Testis (tissue), 2 donors: ENCODE measurements at regions not wholly inside any gene's neighbourhood (a gene's known extent, or its start where the extent isn't known, plus 50 kb on each side); places are given as distances from the start of the nearest gene placed in this dataset.

Source experiments
- DNase-seq: peaks from one replicate; pipeline ENCODE4 v3.0.0-alpha.2; 2019
- H3K27ac ChIP-seq, 2 donors: fragments of 200-600 bp; sonication (generic); one replicate each; pipeline ENCODE4 v1.5.1; 2019
- H3K27me3 ChIP-seq: fragments of 200-600 bp; sonication (generic); one replicate; pipeline ENCODE4 v1.5.1; 2019
- H3K36me3 ChIP-seq: fragments of 200-600 bp; sonication (generic); one replicate; pipeline ENCODE4 v1.5.1; 2017; ENCODE audit warnings: low read depth; ENCODE audit errors: missing control alignments
- H3K4me1 ChIP-seq: fragments of 200-600 bp; sonication (generic); one replicate; pipeline ENCODE4 v1.5.1; 2019
- H3K4me3 ChIP-seq, 2 donors: fragments of 200-600 bp; sonication (generic); one replicate each; pipeline ENCODE4 v1.5.1; 2017 to 2019
- H3K9me3 ChIP-seq: fragments of 200-600 bp; sonication (generic); one replicate; pipeline ENCODE4 v1.5.1; 2017
- CTCF ChIP-seq, 3 experiments: fragments of 450-650 bp in 2 of 3; fragments of 200-600 bp in 1 of 3; sonication (generic) in 1 of 3; IDR thresholded peaks; one replicate each; pipeline ENCODE4 v1.5.1; 2016 to 2019; ENCODE audit warnings: antibody characterized with exemption in 3 of 3, mild to moderate bottlenecking in 2 of 3, moderate library complexity in 1 of 3
- POLR2A ChIP-seq: fragments of 450-650 bp; IDR thresholded peaks from one replicate; pipeline ENCODE4 v1.6.1; 2017; ENCODE audit warnings: antibody characterized with exemption, mild to moderate bottlenecking, moderate library complexity
- WGBS, 2 donors: methylation state at CpG; one replicate each; pipeline ENCODE4 v1.1.5; 2018; 5-methylcytosine and 5-hydroxymethylcytosine counted together
- intact Hi-C: fragments of 100-400 bp; cut with DNase I; formaldehyde crosslinking; loops from one replicate; pipeline ENCODE4 v1.15.1; 2023; ENCODE audit warnings: low total_unique reads

GRCh38 chr1:194684636-194685035 is 1498.2 kb upstream of the B3GALT2 start:
- TF ChIP-seq CTCF (IDR thresholded peaks at IDR 0.05) (no peak), POLR2A (no peak)
- intact Hi-C loops, result no loop called here
- 58 to 67% methylated on average over 2 of the region's 2 CpGs for WGBS, 2 donors

GRCh38 chr1:194658090-194658439 is 1471.7 kb upstream of the B3GALT2 start:
- 68 to 77% methylated on average over 1 of the region's 1 CpG for WGBS, 2 donors
- H3K27ac ChIP-seq, result no peak overlapping the region
- no peaks in the 10 kb centered on the region for H3K36me3 ChIP-seq
- H3K27me3 ChIP-seq, result no peaks in the 10 kb centered on the region
- no peak for DNase-seq
- no peaks in the 10 kb centered on the region for H3K9me3 ChIP-seq
- TF ChIP-seq POLR2A (no peak), CTCF (IDR thresholded peaks at IDR 0.05) (no peak)
- intact Hi-C loops, result no loop called here
- H3K4me1 ChIP-seq, result no peaks in the 10 kb centered on the region
- no peak overlapping the region for H3K4me3 ChIP-seq

More at GRCh38 chr1:194684636-194685035, 1498.2 kb upstream of the B3GALT2 start:
- H3K9me3 ChIP-seq, result no peaks in the 10 kb centered on the region
- no peak for DNase-seq
- H3K36me3 ChIP-seq, result no peaks in the 10 kb centered on the region
- no peak overlapping the region for H3K27ac ChIP-seq
- H3K27me3 ChIP-seq, result no peaks in the 10 kb centered on the region
- no peak overlapping the region for H3K4me3 ChIP-seq
- no peaks in the 10 kb centered on the region for H3K4me1 ChIP-seq

GRCh38 chr1:194654956-194655355 is 1468.5 kb upstream of the B3GALT2 start:
- WGBS, 2 donors, result 51 to 64% methylated on average over 1 of the region's 1 CpG
- H3K4me3 ChIP-seq, result no peak overlapping the region
- no peaks in the 10 kb centered on the region for H3K36me3 ChIP-seq
- H3K4me1 ChIP-seq, result no peaks in the 10 kb centered on the region
- intact Hi-C loops, result no loop called here
- TF ChIP-seq CTCF (IDR thresholded peaks at IDR 0.05) (no peak), POLR2A (no peak)
- H3K9me3 ChIP-seq, result no peaks in the 10 kb centered on the region
- H3K27ac ChIP-seq, result no peak overlapping the region
- no peaks in the 10 kb centered on the region for H3K27me3 ChIP-seq
- DNase-seq, result no peak

GRCh38 chr1:194653385-194653784 is 1467.0 kb upstream of the B3GALT2 start:
- TF ChIP-seq POLR2A (no peak), CTCF (IDR thresholded peaks at IDR 0.05) (no peak)
- intact Hi-C loops, result no loop called here
- 87 to 96% methylated on average over 1 of the region's 1 CpG for WGBS, 2 donors

GRCh38 chr1:194647118-194647517 is 1460.7 kb upstream of the B3GALT2 start:
- 88 to 94% methylated on average over 2 of the region's 2 CpGs for WGBS, 2 donors
- Histone ChIP-seq H3K9me3 (no peaks in the 10 kb centered on the region), H3K27me3 (no peaks in the 10 kb centered on the region), H3K36me3 (no peaks in the 10 kb centered on the region), H3K27ac (no peak overlapping the region), H3K4me1 (no peaks in the 10 kb centered on the region), H3K4me3 (no peak overlapping the region)
- TF ChIP-seq POLR2A, result no peak
- TF ChIP-seq CTCF (IDR thresholded peaks at IDR 0.05), result no peak
- no peak for DNase-seq
- intact Hi-C loops, result no loop called here

More at GRCh38 chr1:194653385-194653784, 1467.0 kb upstream of the B3GALT2 start:
- Histone ChIP-seq H3K9me3 (no peaks in the 10 kb centered on the region), H3K27me3 (no peaks in the 10 kb centered on the region), H3K4me1 (no peaks in the 10 kb centered on the region), H3K27ac (no peak overlapping the region), H3K36me3 (no peaks in the 10 kb centered on the region), H3K4me3 (no peak overlapping the region)
- no peak for DNase-seq
